HG03045 (cell line): ENCODE measurements at regions not wholly inside any gene's neighbourhood (a gene's known extent, or its start where the extent isn't known, plus 50 kb on each side); places are given as distances from the start of the nearest gene placed in this dataset.

Experiments
- ATAC-seq: cut with Tn5 transposase; IDR thresholded peaks from one replicate; pipeline ENCODE4 v1.9.1; 2021; ENCODE audit warnings: mild to moderate bottlenecking, moderate library complexity; ENCODE audit not compliant: unreplicated experiment

- ATAC-seq: no peak
These were observed 215.2 kb upstream of the KLF4 start for GRCh38 chr9:107704774-107705173.

- ATAC-seq: no peak
These were observed 214.1 kb upstream of the KLF4 start for GRCh38 chr9:107703651-107704050.

GRCh38 chr9:107700847-107701246 is 211.3 kb upstream of the KLF4 start:
- ATAC-seq: no peak

GRCh38 chr9:107699231-107699630 is 209.7 kb upstream of the KLF4 start:
- no peak for ATAC-seq

- no peak for ATAC-seq
These were observed 209.2 kb upstream of the KLF4 start for GRCh38 chr9:107698779-107699178.

GRCh38 chr9:107696302-107696701 is 206.7 kb upstream of the KLF4 start:
- no peak for ATAC-seq

- ATAC-seq: no peak
These were observed 204.8 kb upstream of the KLF4 start for GRCh38 chr9:107694390-107694789.

GRCh38 chr9:107693625-107694326 is 204.2 kb upstream of the KLF4 start:
- ATAC-seq: no peak

GRCh38 chr9:107691664-107692063 is 202.1 kb upstream of the KLF4 start:
- ATAC-seq: no peak

GRCh38 chr9:107690021-107690420 is 200.5 kb upstream of the KLF4 start:
- ATAC-seq: no peak

GRCh38 chr9:107688728-107689127 is 199.2 kb upstream of the KLF4 start:
- ATAC-seq: no peak

GRCh38 chr9:107685901-107686300 is 196.3 kb upstream of the KLF4 start:
- ATAC-seq: no peak

GRCh38 chr9:107685376-107685775 is 195.8 kb upstream of the KLF4 start:
- no peak for ATAC-seq

- ATAC-seq: no peak
These were observed 194.7 kb upstream of the KLF4 start for GRCh38 chr9:107684224-107684623.

- ATAC-seq: no peak
These were observed 194.0 kb upstream of the KLF4 start for GRCh38 chr9:107683566-107683965.

GRCh38 chr9:107681988-107682387 is 192.4 kb upstream of the KLF4 start:
- ATAC-seq: no peak

GRCh38 chr9:107675351-107676259 is 186.0 kb upstream of the KLF4 start:
- ATAC-seq: no peak

- ATAC-seq: no peak
These were observed 185.2 kb upstream of the KLF4 start for GRCh38 chr9:107674721-107675277.

GRCh38 chr9:107673861-107674720 is 184.5 kb upstream of the KLF4 start:
- no peak for ATAC-seq

- no peak for ATAC-seq
These were observed 182.0 kb upstream of the KLF4 start for GRCh38 chr9:107671588-107671987.

GRCh38 chr9:107669422-107669821 is 179.9 kb upstream of the KLF4 start:
- no peak for ATAC-seq
